Peyer's patch (tissue), 4 donors: ENCODE measurements at regions not wholly inside any gene's neighbourhood (a gene's known extent, or its start where the extent isn't known, plus 50 kb on each side); places are given as distances from the start of the nearest gene placed in this dataset.
"Not testable (repeated sequence)": the region's sequence is repeated elsewhere in the genome, so short reads cannot be mapped to it uniquely, and the experiment has no call there.

ENCODE experiments used
- DNase-seq, 3 donors: peaks; one replicate each; pipeline ENCODE4 v3.0.0-alpha.2; 2017 to 2019
- H3K27ac ChIP-seq, 4 donors: fragments of 200-600 bp; sonication (generic); one replicate each; pipeline ENCODE4 v1.5.1; 2016 to 2019
- H3K27me3 ChIP-seq, 2 donors: fragments of 200-600 bp; sonication (generic); one replicate each; pipeline ENCODE4 v1.5.1; 2019
- H3K36me3 ChIP-seq, 3 donors: fragments of 200-600 bp; sonication (generic); one replicate each; pipeline ENCODE4 v1.5.1; 2016 to 2019
- H3K4me1 ChIP-seq, 4 donors: fragments of 200-600 bp; sonication (generic); one replicate each; pipeline ENCODE4 v1.5.1; 2016 to 2019
- H3K4me3 ChIP-seq, 4 donors: fragments of 200-600 bp; sonication (generic); 1 replicate in 3 of 4; 2 replicates in 1 of 4; pipeline ENCODE4 v1.5.1; 2016 to 2019; ENCODE audit warnings: mild to moderate bottlenecking in 1 of 4
- H3K9me3 ChIP-seq, 4 donors: fragments of 200-600 bp; sonication (generic); one replicate each; pipeline ENCODE4 v1.5.1; 2016 to 2019; ENCODE audit warnings: mild to moderate bottlenecking in 1 of 4
- small RNA-seq, 2 donors: library from RNA; depleted of rRNA; stranded (forward); fragments of <200 nt; gene quantifications; one replicate each; pipeline ENCODE3, GENCODE V24; 2016

DNA sequence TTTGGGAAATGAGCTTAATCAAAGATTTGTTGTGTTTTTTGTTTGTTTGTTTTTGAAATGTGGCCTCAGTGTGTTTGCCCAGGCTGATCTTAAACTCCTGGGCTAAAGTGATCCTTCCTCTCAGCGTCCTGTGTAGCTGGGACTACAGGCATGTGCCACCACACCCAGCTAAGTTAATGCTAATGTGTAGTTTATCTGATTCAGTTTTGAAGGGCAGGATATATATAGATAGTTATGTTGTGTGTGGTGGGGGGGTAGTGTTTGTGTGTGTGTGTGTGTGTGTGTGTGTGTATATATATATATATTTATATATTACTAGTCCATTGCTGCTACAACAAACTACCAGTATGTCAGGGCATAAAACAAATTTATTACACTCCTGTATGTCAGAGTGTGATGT lies 108.1 kb upstream of the PTPN20 start:
- not testable (repeated sequence) for H3K4me3 ChIP-seq, H3K27ac ChIP-seq, DNase-seq

GRCh38 chr10:46810222-46810621 lies 101.0 kb upstream of the PTPN20 start:
- not testable (repeated sequence) for H3K27ac ChIP-seq, H3K36me3 ChIP-seq, H3K4me3 ChIP-seq, DNase-seq, H3K9me3 ChIP-seq, H3K4me1 ChIP-seq, H3K27me3 ChIP-seq

More for the DNA sequence above, 108.1 kb upstream of the PTPN20 start:
- H3K36me3 ChIP-seq = peaks cover 0 to 12% (median 0%) of the 10 kb centered on the region in 3 donors
- not testable (repeated sequence) for H3K4me1 ChIP-seq, H3K9me3 ChIP-seq, H3K27me3 ChIP-seq

GRCh38 chr10:46816126-46816525 lies 95.1 kb upstream of the PTPN20 start:
- H3K9me3 ChIP-seq, H3K27ac ChIP-seq, H3K27me3 ChIP-seq, H3K36me3 ChIP-seq, H3K4me3 ChIP-seq, DNase-seq, H3K4me1 ChIP-seq: not testable (repeated sequence)

- H3K36me3 ChIP-seq, H3K9me3 ChIP-seq, H3K4me3 ChIP-seq, H3K27ac ChIP-seq, H3K4me1 ChIP-seq, H3K27me3 ChIP-seq: not testable (repeated sequence)
- peak in 1 of 3 donors; percentile 33 for DNase-seq
Observed at GRCh38 chr10:46840393-46841050, 70.7 kb upstream of the PTPN20 start.

DNA sequence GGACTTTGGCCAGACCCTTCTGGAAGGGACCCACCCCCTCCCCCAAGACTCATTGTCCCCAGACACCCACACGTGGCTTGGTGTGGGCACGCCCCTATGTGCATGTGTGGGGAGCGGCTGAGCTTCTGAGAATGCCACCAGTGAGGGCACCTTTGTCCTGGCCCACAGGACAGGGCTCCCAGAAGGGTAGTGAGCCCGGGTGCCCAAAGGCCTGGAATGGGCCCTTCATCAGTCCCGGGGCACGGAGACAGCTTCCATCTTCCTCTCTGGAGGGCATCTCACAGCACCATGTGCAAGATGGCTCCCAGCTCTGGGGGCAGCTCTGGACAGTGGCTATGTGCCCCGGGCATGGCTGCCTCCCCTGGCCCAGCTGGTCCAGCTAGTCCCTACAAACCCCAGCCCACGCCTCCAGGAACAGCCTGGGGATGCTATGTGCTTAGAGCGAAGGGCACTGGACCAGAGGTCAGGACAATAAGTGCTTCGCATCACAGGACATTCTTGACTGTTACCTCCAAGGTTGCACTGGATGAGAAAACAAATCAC lies 70.1 kb upstream of the PTPN20 start:
- H3K4me1 ChIP-seq, H3K27me3 ChIP-seq, H3K36me3 ChIP-seq, H3K27ac ChIP-seq, H3K9me3 ChIP-seq, H3K4me3 ChIP-seq: not testable (repeated sequence)
- peak in 1 of 3 donors; percentile 18 for DNase-seq

DNA sequence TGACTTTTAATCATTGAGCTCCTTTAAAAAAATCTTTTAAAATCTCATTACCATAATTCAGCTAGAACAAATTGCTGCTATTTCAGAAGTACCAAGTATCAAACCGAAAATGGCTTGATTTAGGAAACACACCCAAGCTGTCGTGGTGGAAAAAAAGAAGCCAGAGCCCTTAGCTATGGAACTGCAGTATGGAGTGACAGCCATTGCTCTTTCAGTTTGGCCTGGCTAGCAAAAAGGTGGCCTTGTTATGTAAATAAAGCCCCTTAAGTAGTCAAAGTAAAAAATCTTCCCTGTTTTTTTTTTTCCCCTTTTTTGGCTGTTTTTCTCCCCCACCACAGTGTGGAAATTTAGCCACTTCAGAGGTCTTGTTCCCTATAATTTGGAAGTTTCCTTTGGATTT lies 66.0 kb upstream of the PTPN20 start:
- H3K4me1 ChIP-seq, H3K27me3 ChIP-seq, H3K36me3 ChIP-seq, DNase-seq, H3K27ac ChIP-seq, H3K4me3 ChIP-seq, H3K9me3 ChIP-seq: not testable (repeated sequence)

- DNase-seq, H3K27me3 ChIP-seq, H3K9me3 ChIP-seq, H3K4me3 ChIP-seq, H3K4me1 ChIP-seq, H3K36me3 ChIP-seq, H3K27ac ChIP-seq: not testable (repeated sequence)
Observed at GRCh38 chr10:46845640-46846039, 65.6 kb upstream of the PTPN20 start.

DNA sequence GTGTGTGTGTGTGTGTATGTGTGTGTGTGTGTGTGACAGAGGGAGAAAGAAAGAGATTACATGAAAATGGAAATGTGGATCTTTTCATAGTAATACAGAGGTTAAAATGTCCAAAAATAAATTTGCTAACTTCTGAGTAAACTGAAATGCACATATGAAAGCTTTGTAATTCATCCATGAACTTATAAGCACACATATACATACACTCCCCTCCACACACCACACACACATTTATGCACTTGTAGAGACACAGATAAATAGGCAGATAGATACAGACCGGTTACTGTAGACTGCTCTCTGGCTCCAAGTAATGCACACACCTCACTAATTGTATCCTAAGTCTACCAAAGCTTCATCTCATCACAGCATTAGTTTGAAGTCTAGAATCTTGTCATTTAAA lies 50.5 kb upstream of the PTPN20 start:
- H3K4me3 ChIP-seq, H3K4me1 ChIP-seq, H3K27ac ChIP-seq, H3K27me3 ChIP-seq, H3K36me3 ChIP-seq, DNase-seq, H3K9me3 ChIP-seq: not testable (repeated sequence)

Small RNA genes in the stretch of these regions (small RNA-seq; reads per million reads assigned to genes)
- gene RNA5SP311 = 0 reads per million in 2 donors
